ENCODE measurements at regions not wholly inside any gene's neighbourhood (a gene's known extent, or its start where the extent isn't known, plus 50 kb on each side); places are given as distances from the start of the nearest gene placed in this dataset.

GRCh38 chr10:20990604-20991003 is 93.5 kb upstream of the NEBL start:
- H3K9ac ChIP-seq (ENCODE audit: low read length): no peak overlapping the region
- TF ChIP-seq CTCF (IDR thresholded peaks at IDR 0.05; ENCODE audit: low read depth, low read length) (no peak), EZH2phosphoT487 (IDR thresholded peaks at IDR 0.05; ENCODE audit: low read depth) (no peak)
- no peak overlapping the region for H3K4me2 ChIP-seq (ENCODE audit: low read length)

GRCh38 chr10:20988357-20988983 is 91.4 kb upstream of the NEBL start:
- no peak overlapping the region for H3K9ac ChIP-seq (ENCODE audit: low read length)
- H3K4me2 ChIP-seq (ENCODE audit: low read length): no peak overlapping the region
- no peak overlapping the region for H2AFZ ChIP-seq (ENCODE audit: low read depth, low read length)
- H3K9me3 ChIP-seq (ENCODE audit: insufficient read depth, low read length): no peaks in the 10 kb centered on the region
- TF ChIP-seq EZH2phosphoT487 (IDR thresholded peaks at IDR 0.05; ENCODE audit: low read depth) (no peak), CTCF (IDR thresholded peaks at IDR 0.05; ENCODE audit: low read depth, low read length) (no peak)
- H3K27me3 ChIP-seq (ENCODE audit: low read depth, low read length): no peaks in the 10 kb centered on the region
- no peaks in the 10 kb centered on the region for H3K4me1 ChIP-seq (ENCODE audit: low read length)
- no peak overlapping the region for H3K4me3 ChIP-seq (ENCODE audit: low read length)
- no peaks in the 10 kb centered on the region for H4K20me1 ChIP-seq (ENCODE audit: insufficient read depth, low read length)
- no peaks in the 10 kb centered on the region for H3K36me3 ChIP-seq (replicated peaks; ENCODE audit: low read depth, low read length)
- H3K27ac ChIP-seq (ENCODE audit: low read length): no peak overlapping the region
- H3K79me2 ChIP-seq (ENCODE audit: low read length): no peaks in the 10 kb centered on the region

More at GRCh38 chr10:20990604-20991003, 93.5 kb upstream of the NEBL start:
- Histone ChIP-seq H3K79me2 (ENCODE audit: low read length) (no peaks in the 10 kb centered on the region), H4K20me1 (ENCODE audit: insufficient read depth, low read length) (no peaks in the 10 kb centered on the region), H3K27ac (ENCODE audit: low read length) (no peak overlapping the region), H3K27me3 (ENCODE audit: low read depth, low read length) (no peaks in the 10 kb centered on the region), H2AFZ (ENCODE audit: low read depth, low read length) (no peak overlapping the region), H3K36me3 (replicated peaks; ENCODE audit: low read depth, low read length) (no peaks in the 10 kb centered on the region), H3K4me1 (ENCODE audit: low read length) (no peaks in the 10 kb centered on the region), H3K4me3 (ENCODE audit: low read length) (no peak overlapping the region), H3K9me3 (ENCODE audit: insufficient read depth, low read length) (no peaks in the 10 kb centered on the region)

GRCh38 chr10:20986049-20986448 is 88.9 kb upstream of the NEBL start:
- no peaks in the 10 kb centered on the region for H3K9me3 ChIP-seq (ENCODE audit: insufficient read depth, low read length)
- no peaks in the 10 kb centered on the region for H3K4me1 ChIP-seq (ENCODE audit: low read length)
- H3K4me2 ChIP-seq (ENCODE audit: low read length): no peak overlapping the region

GRCh38 chr10:20984662-20985061 is 87.6 kb upstream of the NEBL start:
- H3K36me3 ChIP-seq (replicated peaks; ENCODE audit: low read depth, low read length): no peaks in the 10 kb centered on the region
- no peaks in the 10 kb centered on the region for H4K20me1 ChIP-seq (ENCODE audit: insufficient read depth, low read length)
- no peaks in the 10 kb centered on the region for H3K79me2 ChIP-seq (ENCODE audit: low read length)
- no peak overlapping the region for H3K4me2 ChIP-seq (ENCODE audit: low read length)
- H2AFZ ChIP-seq (ENCODE audit: low read depth, low read length): no peak overlapping the region
- TF ChIP-seq EZH2phosphoT487 (IDR thresholded peaks at IDR 0.05; ENCODE audit: low read depth): no peak
- no peak for TF ChIP-seq CTCF (IDR thresholded peaks at IDR 0.05; ENCODE audit: low read depth, low read length)
- no peaks in the 10 kb centered on the region for H3K9me3 ChIP-seq (ENCODE audit: insufficient read depth, low read length)
- no peak overlapping the region for H3K27ac ChIP-seq (ENCODE audit: low read length)
- H3K4me3 ChIP-seq (ENCODE audit: low read length): no peak overlapping the region
- no peak overlapping the region for H3K9ac ChIP-seq (ENCODE audit: low read length)
- H3K27me3 ChIP-seq (ENCODE audit: low read depth, low read length): no peaks in the 10 kb centered on the region
- no peaks in the 10 kb centered on the region for H3K4me1 ChIP-seq (ENCODE audit: low read length)

More at GRCh38 chr10:20986049-20986448, 88.9 kb upstream of the NEBL start:
- H3K79me2 ChIP-seq (ENCODE audit: low read length): no peaks in the 10 kb centered on the region
- H3K27me3 ChIP-seq (ENCODE audit: low read depth, low read length): no peaks in the 10 kb centered on the region
- no peak overlapping the region for H3K4me3 ChIP-seq (ENCODE audit: low read length)
- H4K20me1 ChIP-seq (ENCODE audit: insufficient read depth, low read length): no peaks in the 10 kb centered on the region
- no peak overlapping the region for H3K27ac ChIP-seq (ENCODE audit: low read length)
- H3K9ac ChIP-seq (ENCODE audit: low read length): no peak overlapping the region
- TF ChIP-seq CTCF (IDR thresholded peaks at IDR 0.05; ENCODE audit: low read depth, low read length): no peak
- no peak for TF ChIP-seq EZH2phosphoT487 (IDR thresholded peaks at IDR 0.05; ENCODE audit: low read depth)
- H3K36me3 ChIP-seq (replicated peaks; ENCODE audit: low read depth, low read length): no peaks in the 10 kb centered on the region
- no peak overlapping the region for H2AFZ ChIP-seq (ENCODE audit: low read depth, low read length)

Data from OCI-LY3 (cell line).